GM12878 (cell line): ENCODE measurements at regions not wholly inside any gene's neighbourhood (a gene's known extent, or its start where the extent isn't known, plus 50 kb on each side); places are given as distances from the start of the nearest gene placed in this dataset.

Source experiments
- E2F8 ChIP-seq: fragments of 450-650 bp; IDR thresholded peaks from 2 replicates; pipeline ENCODE4 v1.6.1; 2018; ENCODE audit warnings: mild to moderate bottlenecking, low read depth, moderate library complexity; ENCODE audit not compliant: partially characterized antibody
- FOS ChIP-seq: IDR thresholded peaks from 3 replicates; pipeline ENCODE4 v1.6.1; 2011; ENCODE audit warnings: borderline replicate concordance; ENCODE audit not compliant: insufficient read length; ENCODE audit errors: extremely low read depth
- RB1 ChIP-seq: fragments of 450-650 bp; formaldehyde crosslinking; IDR thresholded peaks from 2 replicates; pipeline ENCODE4 v1.6.1; 2017; ENCODE audit warnings: mild to moderate bottlenecking, borderline replicate concordance
- ZBTB4 ChIP-seq: fragments of 450-650 bp; formaldehyde crosslinking; IDR thresholded peaks from 2 replicates; pipeline ENCODE4 v1.4.0; 2022; ENCODE audit warnings: mild to moderate bottlenecking, moderate library complexity

- no peak for TF ChIP-seq ZBTB4 (CRISPR knock-in tag)
- TF ChIP-seq RB1 = no peak
- no peak for TF ChIP-seq E2F8
- TF ChIP-seq FOS = no peak
Measured at GRCh38 chr2:12543076-12543977, 173.4 kb upstream of the TRIB2 start (continued).
